H1 (cell line): ENCODE measurements at regions not wholly inside any gene's neighbourhood (a gene's known extent, or its start where the extent isn't known, plus 50 kb on each side); places are given as distances from the start of the nearest gene placed in this dataset.

Experiments
- CTCF ChIA-PET: fragments of 300-600 bp; sonication (Branson Sonifier 250); formaldehyde crosslinking; loops from one replicate; lab custom pipeline; 2021; ENCODE audit not compliant: partially characterized antibody; lab: Charles Lee
- POLR2A ChIA-PET: fragments of 300-600 bp; sonication (Branson Sonifier 250); formaldehyde crosslinking; loops from one replicate; lab custom pipeline; 2021; ENCODE audit warnings: inconsistent platforms; ENCODE audit not compliant: partially characterized antibody; lab: Charles Lee
- DNase-seq, 2 experiments: peaks; one replicate each; pipeline versions ENCODE4 v3.0.0 to v3.0.0-alpha.2; 2010 to 2022; ENCODE audit warnings: low spot score in 2 of 2, low read depth in 1 of 2, mixed read lengths in 1 of 2
- FAIRE-seq: peaks from 2 replicates; lab custom pipeline; 2011; peaks lifted over from hg19 to GRCh38; lab: Jason Lieb, UNC
- H2AFZ ChIP-seq: 2 replicates; pipeline ENCODE4 v1.8.1; 2012; ENCODE audit warnings: low read length, inconsistent platforms
- H2AK5ac ChIP-seq: 2 replicates; pipeline ENCODE4 v1.6.1; 2013; ENCODE audit warnings: low read depth, low read length
- H2BK120ac ChIP-seq: replicated peaks from 2 replicates; pipeline ENCODE3; 2013; ENCODE audit warnings: low read depth, low read length, inconsistent platforms
- H2BK12ac ChIP-seq: 2 replicates; pipeline ENCODE4 v1.6.1; 2013; ENCODE audit warnings: low read depth, low read length
- H2BK15ac ChIP-seq: 2 replicates; pipeline ENCODE4 v1.6.1; 2013; ENCODE audit warnings: low read length
- H2BK20ac ChIP-seq: 2 replicates; pipeline ENCODE4 v1.6.1; 2013; ENCODE audit warnings: low read length
- H2BK5ac ChIP-seq: 2 replicates; pipeline ENCODE4 v1.6.1; 2013; ENCODE audit warnings: low read depth, low read length
- H3K14ac ChIP-seq: 2 replicates; pipeline ENCODE4 v1.6.1; 2013; ENCODE audit warnings: inconsistent platforms; ENCODE audit not compliant: insufficient read length
- H3K18ac ChIP-seq: 2 replicates; pipeline ENCODE4 v1.6.1; 2013; ENCODE audit warnings: low read length; ENCODE audit errors: extremely low read depth
- H3K23ac ChIP-seq: 2 replicates; pipeline ENCODE4 v1.6.1; 2013; ENCODE audit warnings: inconsistent platforms; ENCODE audit not compliant: insufficient read length
- H3K23me2 ChIP-seq: 2 replicates; pipeline ENCODE4 v1.6.1; 2013; ENCODE audit warnings: low read depth, low read length
- H3K27ac ChIP-seq: 2 replicates; pipeline ENCODE4 v1.6.1; 2011; ENCODE audit warnings: low read depth, low read length, inconsistent platforms
- H3K27me3 ChIP-seq, 4 experiments: replicated peaks in 1 of 4; 1 replicate in 1 of 4; 2 replicates in 3 of 4; pipeline versions ENCODE4 v1.6.1 to v1.8.1; 2011 to 2013; ENCODE audit warnings: low read length in 3 of 4, mild to moderate bottlenecking in 3 of 4, inconsistent platforms in 2 of 4, mixed read lengths in 2 of 4, moderate library complexity in 1 of 4; ENCODE audit not compliant: control insufficient read depth in 3 of 4, insufficient read depth in 3 of 4; ENCODE audit errors: extremely low read depth in 1 of 4
- H3K36me3 ChIP-seq, 4 experiments: 2 replicates each; pipeline versions ENCODE4 v1.6.1 to v1.8.1; 2011 to 2013; ENCODE audit warnings: mild to moderate bottlenecking in 4 of 4, low read length in 3 of 4, moderate library complexity in 2 of 4, control low read depth in 1 of 4, inconsistent platforms in 1 of 4; ENCODE audit not compliant: insufficient read depth in 4 of 4, control insufficient read depth in 2 of 4
- H3K4ac ChIP-seq: replicated peaks from 2 replicates; pipeline ENCODE3; 2013; ENCODE audit warnings: low read length, low read depth, mixed read lengths, inconsistent platforms; ENCODE audit not compliant: insufficient read length
- H3K4me1 ChIP-seq, 4 experiments: replicated peaks in 1 of 4; 1 replicate in 1 of 4; 2 replicates in 3 of 4; pipeline versions ENCODE4 v1.6.1 to v1.8.1; 2011 to 2013; ENCODE audit warnings: low read length in 3 of 4, inconsistent platforms in 2 of 4, mixed read lengths in 1 of 4; ENCODE audit not compliant: insufficient read depth in 4 of 4, control insufficient read depth in 3 of 4
- H3K4me2 ChIP-seq, 2 experiments: 2 replicates each; pipeline versions ENCODE4 v1.6.1 to v1.8.1; 2011 to 2013; ENCODE audit warnings: low read depth in 2 of 2, low read length in 2 of 2, control low read depth in 1 of 2, inconsistent platforms in 1 of 2, mild to moderate bottlenecking in 1 of 2; ENCODE audit not compliant: insufficient read depth in 1 of 2
- H3K4me3 ChIP-seq, 4 experiments: fragments of 200-600, 300-600 bp in 1 of 4; sonication (generic), shearing (Covaris generic), sonication (Bioruptor Twin) in 1 of 4; 2 replicates each; pipeline versions ENCODE4 v1.5.1 to v1.8.1; 2011 to 2016; ENCODE audit warnings: low read length in 4 of 4, low read depth in 3 of 4, control low read depth in 2 of 4, inconsistent platforms in 2 of 4, mild to moderate bottlenecking in 2 of 4, mixed read lengths in 1 of 4, moderate library complexity in 1 of 4; ENCODE audit not compliant: insufficient read depth in 2 of 4; ENCODE audit errors: extremely low read depth in 1 of 4
- H3K56ac ChIP-seq: replicated peaks from 2 replicates; pipeline ENCODE3; 2013; ENCODE audit warnings: low read depth, mild to moderate bottlenecking, mixed read lengths, low read length, inconsistent platforms; ENCODE audit not compliant: insufficient read length
- H3K79me1 ChIP-seq: 2 replicates; pipeline ENCODE4 v1.6.1; 2013; ENCODE audit warnings: low read depth, low read length, control low read depth
- H3K79me2 ChIP-seq, 2 experiments: 2 replicates each; pipeline versions ENCODE4 v1.6.1 to v1.8.1; 2012 to 2013; ENCODE audit warnings: low read length in 2 of 2, mild to moderate bottlenecking in 2 of 2, inconsistent platforms in 1 of 2; ENCODE audit not compliant: insufficient read depth in 2 of 2, control insufficient read depth in 1 of 2
- H3K9ac ChIP-seq, 4 experiments: replicated peaks in 1 of 4; 1 replicate in 1 of 4; 2 replicates in 3 of 4; pipeline versions ENCODE4 v1.6.1 to v1.8.1; 2011 to 2013; ENCODE audit warnings: low read depth in 3 of 4, low read length in 3 of 4, control low read depth in 2 of 4, mild to moderate bottlenecking in 2 of 4, moderate library complexity in 2 of 4, inconsistent platforms in 1 of 4; ENCODE audit errors: extremely low read depth in 1 of 4
- H3K9me3 ChIP-seq, 2 experiments: 2 replicates each; pipeline versions ENCODE4 v1.6.1 to v1.8.1; 2012 to 2013; ENCODE audit warnings: mild to moderate bottlenecking in 2 of 2, moderate library complexity in 2 of 2, control low read depth in 1 of 2, inconsistent platforms in 1 of 2, low read depth in 1 of 2, low read length in 1 of 2, mixed read lengths in 1 of 2; ENCODE audit not compliant: insufficient read depth in 2 of 2
- H4K20me1 ChIP-seq, 2 experiments: replicated peaks in 1 of 2; 2 replicates each; pipeline versions ENCODE3 to v1.8.1; 2011 to 2013; ENCODE audit warnings: inconsistent platforms in 2 of 2, low read length in 2 of 2, mild to moderate bottlenecking in 1 of 2; ENCODE audit not compliant: insufficient read depth in 2 of 2, control insufficient read depth in 1 of 2
- H4K5ac ChIP-seq: 2 replicates; pipeline ENCODE4 v1.6.1; 2013; ENCODE audit warnings: low read length, low read depth, mixed read lengths, inconsistent platforms; ENCODE audit not compliant: insufficient read length
- H4K8ac ChIP-seq: 2 replicates; pipeline ENCODE4 v1.8.0; 2013; ENCODE audit warnings: mild to moderate bottlenecking, moderate library complexity, low read length, inconsistent platforms; ENCODE audit not compliant: insufficient read depth; ENCODE audit errors: extremely low read depth
- H4K91ac ChIP-seq: replicated peaks from 2 replicates; pipeline ENCODE3; 2013; ENCODE audit warnings: low read length, mixed read lengths, inconsistent platforms; ENCODE audit not compliant: insufficient read length
- CEBPB ChIP-seq: IDR thresholded peaks from 2 replicates; pipeline ENCODE4 v1.6.1; 2012; ENCODE audit warnings: low read depth, low read length
- CREB1 ChIP-seq: IDR thresholded peaks from 2 replicates; pipeline ENCODE4 v1.6.1; 2012; ENCODE audit warnings: inconsistent platforms
- E2F6 ChIP-seq: IDR thresholded peaks from 2 replicates; pipeline ENCODE4 v1.6.1; 2012; ENCODE audit warnings: inconsistent platforms
- HDAC2 ChIP-seq, 2 experiments: fragments of 300-600 bp in 1 of 2; sonication (generic) in 1 of 2; IDR thresholded peaks; 2 replicates each; pipeline ENCODE4 v1.6.1; 2011 to 2012; ENCODE audit warnings: low read depth in 2 of 2, low read length in 2 of 2, mild to moderate bottlenecking in 2 of 2, moderate library complexity in 2 of 2, borderline replicate concordance in 1 of 2, inconsistent platforms in 1 of 2
- HDAC6 ChIP-seq: IDR thresholded peaks from one replicate; pipeline ENCODE4 v1.7.1; 2012; ENCODE audit warnings: low read depth, mild to moderate bottlenecking, inconsistent platforms, low read length, moderate library complexity
- KDM4A ChIP-seq: IDR thresholded peaks from one replicate; pipeline ENCODE4 v1.7.1; 2012; ENCODE audit warnings: low read depth, mild to moderate bottlenecking, moderate library complexity, low read length, inconsistent platforms; ENCODE audit not compliant: severe bottlenecking
- NANOG ChIP-seq: IDR thresholded peaks from 2 replicates; pipeline ENCODE4 v1.6.1; 2011; ENCODE audit warnings: low read length, low read depth, mild to moderate bottlenecking, inconsistent platforms; ENCODE audit not compliant: insufficient read depth, poor library complexity, severe bottlenecking
- RNF2 ChIP-seq: fragments of 200-900, 300-1000 bp; sonication (generic); IDR thresholded peaks from 2 replicates; pipeline ENCODE4 v1.7.1; 2016; ENCODE audit warnings: borderline replicate concordance, low read depth, mild to moderate bottlenecking, antibody characterized with exemption, low read length; ENCODE audit not compliant: poor library complexity, severe bottlenecking; ENCODE audit errors: missing control alignments
- SP4 ChIP-seq: IDR thresholded peaks from 2 replicates; pipeline ENCODE4 v1.6.1; 2012; ENCODE audit warnings: low read length, inconsistent platforms
- WGBS, 2 experiments: shearing (Covaris generic) in 1 of 2; methylation state at CpG; one replicate each; pipeline versions ENCODE4 v1.1.6 to v1.1.7; 2013 to 2015; ENCODE audit warnings: low lambda C conversion rate in 2 of 2, mixed read lengths in 2 of 2, inconsistent platforms in 1 of 2, low coverage in 1 of 2, missing lambda C conversion rate in 1 of 2; ENCODE audit not compliant: insufficient replicate concordance in 2 of 2, insufficient coverage in 1 of 2, insufficient read length in 1 of 2; ENCODE audit errors: extremely low coverage in 1 of 2, missing lambda C conversion rate in 1 of 2; 5-methylcytosine and 5-hydroxymethylcytosine counted together
- TF ChIP-seq, protein P1 (sequence below), 3 experiments: IDR thresholded peaks; 1 replicate in 2 of 3; 2 replicates in 1 of 3; pipeline versions ENCODE4 v1.5.1 to v1.6.1; 2011; ENCODE audit warnings: low read length in 3 of 3, mild to moderate bottlenecking in 3 of 3, inconsistent platforms in 2 of 3, low read depth in 1 of 3, moderate library complexity in 1 of 3; ENCODE audit not compliant: insufficient read depth in 1 of 3; ENCODE audit errors: control extremely low read depth in 1 of 3

GRCh38 chr13:63643543-63643942 is 2227.9 kb upstream of the PCDH20 start:
- CTCF ChIA-PET = no interaction called here
- FAIRE-seq = no peak
- TF ChIP-seq KDM4A (no peak), HDAC2 (IDR thresholded peaks at IDR 0.05; ENCODE audit: borderline replicate concordance in 1 of 2, low read depth in 2 of 2, low read length in 2 of 2) (no peak), E2F6 (no peak), HDAC6 (no peak), CEBPB (no peak), RNF2 (no peak), NANOG (no peak), SP4 (no peak), CREB1 (no peak)
- TF ChIP-seq, protein P1, sequence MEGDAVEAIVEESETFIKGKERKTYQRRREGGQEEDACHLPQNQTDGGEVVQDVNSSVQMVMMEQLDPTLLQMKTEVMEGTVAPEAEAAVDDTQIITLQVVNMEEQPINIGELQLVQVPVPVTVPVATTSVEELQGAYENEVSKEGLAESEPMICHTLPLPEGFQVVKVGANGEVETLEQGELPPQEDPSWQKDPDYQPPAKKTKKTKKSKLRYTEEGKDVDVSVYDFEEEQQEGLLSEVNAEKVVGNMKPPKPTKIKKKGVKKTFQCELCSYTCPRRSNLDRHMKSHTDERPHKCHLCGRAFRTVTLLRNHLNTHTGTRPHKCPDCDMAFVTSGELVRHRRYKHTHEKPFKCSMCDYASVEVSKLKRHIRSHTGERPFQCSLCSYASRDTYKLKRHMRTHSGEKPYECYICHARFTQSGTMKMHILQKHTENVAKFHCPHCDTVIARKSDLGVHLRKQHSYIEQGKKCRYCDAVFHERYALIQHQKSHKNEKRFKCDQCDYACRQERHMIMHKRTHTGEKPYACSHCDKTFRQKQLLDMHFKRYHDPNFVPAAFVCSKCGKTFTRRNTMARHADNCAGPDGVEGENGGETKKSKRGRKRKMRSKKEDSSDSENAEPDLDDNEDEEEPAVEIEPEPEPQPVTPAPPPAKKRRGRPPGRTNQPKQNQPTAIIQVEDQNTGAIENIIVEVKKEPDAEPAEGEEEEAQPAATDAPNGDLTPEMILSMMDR (IDR thresholded peaks at IDR 0.05; ENCODE audit: control extremely low read depth in 1 of 3, insufficient read depth in 1 of 3, low read depth in 1 of 3, low read length in 3 of 3) = no peak

More at GRCh38 chr13:63643543-63643942, 2227.9 kb upstream of the PCDH20 start:
- H2AFZ ChIP-seq = no peak overlapping the region
- H3K23me2 ChIP-seq = no peaks in the 10 kb centered on the region
- H4K20me1 ChIP-seq = no peaks in the 10 kb centered on the region
- H4K5ac ChIP-seq = no peak overlapping the region
- H3K4me2 ChIP-seq = no peak overlapping the region
- no peak overlapping the region for H3K56ac ChIP-seq
- H2BK20ac ChIP-seq = no peak overlapping the region
- no peak for DNase-seq
- no peak overlapping the region for H3K4me3 ChIP-seq
- H2AK5ac ChIP-seq = no peak overlapping the region
- H3K23ac ChIP-seq = no peak overlapping the region
- no peak overlapping the region for H4K8ac ChIP-seq
- no peaks in the 10 kb centered on the region for H3K36me3 ChIP-seq
- no peak overlapping the region for H3K18ac ChIP-seq
- no peak overlapping the region for H3K14ac ChIP-seq
- H3K4ac ChIP-seq = no peak overlapping the region
- 86% methylated on average over 1 of the region's 1 CpG; no CpG with 5 or more reads in 1 of the 2 experiments for WGBS, 2 experiments
- no peaks in the 10 kb centered on the region for H3K4me1 ChIP-seq
- no peaks in the 10 kb centered on the region for H3K79me1 ChIP-seq
- no peaks in the 10 kb centered on the region for H3K27me3 ChIP-seq
- H2BK15ac ChIP-seq = no peak overlapping the region
- POLR2A ChIA-PET = no interaction called here
- H2BK120ac ChIP-seq = no peak overlapping the region
- H3K9me3 ChIP-seq = no peaks in the 10 kb centered on the region
- no peak overlapping the region for H3K27ac ChIP-seq
- no peaks in the 10 kb centered on the region for H3K79me2 ChIP-seq
- H4K91ac ChIP-seq = no peak overlapping the region
- H2BK5ac ChIP-seq = no peak overlapping the region
- no peak overlapping the region for H3K9ac ChIP-seq
- no peak overlapping the region for H2BK12ac ChIP-seq
